Dermis microvascular lymphatic vessel endothelial cell (primary cell): ENCODE measurements at regions not wholly inside any gene's neighbourhood (a gene's known extent, or its start where the extent isn't known, plus 50 kb on each side); places are given as distances from the start of the nearest gene placed in this dataset.
A peak's percentile ranks its signal among the peaks of the same experiment; 100 is the strongest.

Experiments used
- DNase-seq, 2 donors: peaks; one replicate each; pipeline versions ENCODE4 v3.0.0 to v3.0.0-alpha.2; 2010; ENCODE audit warnings: low read depth in 2 of 2

DNA sequence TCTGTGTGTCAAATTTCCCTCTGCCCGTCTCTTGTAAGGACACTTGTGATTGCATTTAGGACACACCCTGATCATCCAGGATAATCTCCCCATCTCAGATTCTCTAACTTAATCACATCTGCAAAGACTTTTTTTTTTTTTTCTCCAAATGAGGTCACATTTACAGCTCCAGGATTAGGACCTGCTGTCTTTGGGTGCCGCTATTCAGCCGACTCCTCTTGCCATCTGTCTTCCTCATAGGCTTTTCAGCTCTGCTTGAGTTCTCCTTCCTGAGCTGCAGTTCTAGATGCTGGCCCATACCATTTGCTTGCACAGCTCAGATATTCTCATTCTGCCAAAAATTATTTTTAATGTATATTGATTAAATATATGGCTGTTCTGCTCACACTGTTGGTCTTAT, 94.3 kb upstream of the TLE3 start:
- DNase-seq, result no peak

DNA sequence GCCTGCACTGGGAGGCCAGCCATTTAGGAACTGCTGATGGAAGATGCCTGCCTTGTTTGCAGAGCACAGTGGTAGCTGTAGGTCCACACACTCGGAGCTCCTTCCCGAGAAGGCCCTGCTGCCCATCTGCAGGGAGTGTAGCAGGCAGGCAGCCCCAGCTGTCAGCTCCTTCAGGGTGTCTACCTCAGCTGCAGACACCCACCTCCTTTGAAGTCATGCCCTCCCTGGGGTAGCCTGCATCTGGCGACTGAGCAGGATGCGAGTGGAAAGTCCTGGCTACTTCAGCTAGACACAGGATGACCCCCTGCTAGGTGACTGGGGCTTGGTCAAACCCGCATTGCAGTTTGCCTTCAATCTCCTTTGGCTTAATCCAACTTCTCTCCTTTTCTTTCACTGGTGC, 93.2 kb upstream of the TLE3 start:
- DNase-seq, result no peak

DNA sequence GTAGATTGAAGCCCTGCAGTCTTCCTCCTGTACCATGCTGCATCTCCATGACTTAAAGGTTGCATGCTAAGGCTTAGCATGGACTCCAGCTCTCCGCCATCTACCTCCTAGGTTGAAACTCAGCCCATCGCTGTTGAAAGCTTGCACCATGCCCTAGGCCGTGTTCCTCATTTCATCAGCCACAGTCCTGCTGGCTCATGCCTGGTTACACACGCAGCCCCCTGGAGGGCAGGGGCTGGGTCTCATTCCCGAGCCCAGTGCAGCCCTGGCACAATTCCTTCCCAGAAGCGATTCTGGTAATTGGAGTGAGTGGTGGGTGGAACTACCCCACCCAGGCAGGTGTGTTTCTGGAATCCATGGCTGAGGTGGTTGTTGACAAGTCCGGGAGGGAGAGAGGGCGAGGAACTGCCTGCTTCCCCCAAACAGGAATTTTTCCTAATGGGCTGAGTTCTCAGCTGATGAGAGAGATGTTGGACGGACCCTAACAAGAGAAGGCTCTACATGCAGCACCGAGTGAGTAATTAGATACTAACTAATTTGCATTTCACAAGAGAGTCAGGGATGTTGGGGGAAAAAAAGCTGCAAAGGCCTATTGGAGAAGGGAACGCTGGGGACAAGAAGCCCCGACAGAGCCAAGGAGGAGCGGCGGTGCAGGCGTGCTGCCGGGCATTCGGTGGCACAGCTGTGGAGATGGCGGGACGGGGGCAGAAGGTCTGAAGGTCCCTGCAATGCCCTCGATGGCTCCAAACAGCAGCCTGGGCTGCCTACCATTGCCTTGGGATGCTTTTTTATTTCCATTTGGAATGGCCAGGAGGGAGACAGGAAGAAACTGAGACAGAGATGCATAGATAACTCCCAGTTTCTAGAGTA, 92.3 kb upstream of the TLE3 start:
- DNase-seq, result no peak

DNA sequence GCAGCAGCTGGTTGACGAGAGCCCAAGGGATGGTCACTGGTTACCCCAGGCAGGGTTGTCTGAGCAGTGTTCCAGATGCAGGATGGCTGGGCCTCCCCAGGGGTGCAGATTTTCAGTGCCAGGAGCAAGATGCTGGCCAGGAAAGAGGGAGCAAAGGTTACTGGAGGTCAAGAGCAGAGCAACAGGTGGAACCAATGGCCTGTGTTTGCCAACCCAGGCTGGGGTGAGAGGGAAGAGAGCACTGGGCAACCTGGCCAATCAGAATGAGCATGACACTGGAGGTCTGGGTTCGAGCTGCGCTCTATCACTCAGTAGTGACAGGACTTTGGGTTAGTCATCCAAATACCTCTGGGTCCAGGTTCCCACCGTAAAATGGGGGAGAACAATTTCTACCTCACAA, 90.6 kb upstream of the TLE3 start:
- no peak for DNase-seq

DNA sequence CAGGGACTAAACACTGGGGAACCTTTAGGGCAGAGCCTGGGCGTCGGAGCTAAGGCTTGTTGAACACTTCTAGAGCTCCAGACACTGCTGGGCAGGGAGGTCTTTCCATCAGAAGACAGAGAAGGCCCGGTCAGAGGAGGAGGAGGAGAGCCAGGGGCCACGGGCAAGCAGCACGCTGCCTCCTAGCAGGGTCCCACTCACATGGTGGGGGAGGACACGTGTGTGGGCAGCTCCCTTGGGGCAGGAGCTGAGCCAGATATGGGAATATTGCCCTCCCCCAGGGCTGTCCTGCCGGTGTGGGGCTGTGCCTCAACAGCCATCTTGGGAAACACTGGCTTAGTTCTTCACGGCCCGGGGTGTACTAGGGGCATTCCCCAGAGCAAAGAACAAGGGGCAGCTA, 89.6 kb upstream of the TLE3 start:
- DNase-seq, result no peak

DNA sequence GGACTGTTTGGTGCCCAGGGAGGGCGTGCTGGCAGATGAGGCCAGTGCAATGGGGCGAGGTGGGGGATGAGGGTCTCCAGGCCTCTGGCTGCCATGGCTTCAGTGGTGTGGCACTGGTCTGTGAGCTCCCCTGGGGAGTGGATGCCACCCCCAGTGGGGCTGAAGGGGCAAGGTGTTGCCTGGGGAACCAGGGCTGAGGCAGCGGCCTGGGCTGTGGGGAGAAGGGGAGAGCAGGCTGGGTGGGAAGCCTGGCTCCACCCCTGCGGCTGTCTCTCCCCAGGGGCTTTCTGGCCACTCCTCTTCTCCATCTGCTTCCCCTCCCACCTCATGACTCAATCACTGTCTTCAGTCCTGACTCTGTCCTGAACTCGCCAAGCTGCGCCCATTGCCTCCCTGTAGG, 88.4 kb upstream of the TLE3 start:
- DNase-seq, result no peak

DNA sequence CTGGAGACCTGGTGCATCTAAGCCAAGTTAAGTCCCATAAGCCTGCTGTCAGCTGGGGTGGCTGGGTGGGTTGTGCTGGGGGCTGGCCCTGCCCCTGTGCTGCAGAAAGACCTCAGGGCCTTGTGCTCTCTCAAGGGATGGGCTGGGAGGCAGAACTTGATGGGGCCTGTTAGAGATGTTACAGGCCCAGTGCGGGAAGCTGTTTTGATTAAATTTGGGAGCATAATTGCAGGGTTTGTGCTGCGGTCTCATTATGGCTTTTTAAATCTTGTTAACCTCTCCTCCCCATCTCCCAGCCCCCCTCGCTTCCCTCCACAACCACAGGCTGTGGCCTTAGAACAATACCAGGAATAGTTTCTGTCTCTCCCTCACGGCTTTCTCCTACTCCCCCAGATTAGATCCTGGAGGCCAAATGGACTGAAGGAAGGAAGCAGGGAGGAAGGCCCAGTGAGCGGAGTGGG, 87.6 kb upstream of the TLE3 start:
- DNase-seq, result no peak

DNA sequence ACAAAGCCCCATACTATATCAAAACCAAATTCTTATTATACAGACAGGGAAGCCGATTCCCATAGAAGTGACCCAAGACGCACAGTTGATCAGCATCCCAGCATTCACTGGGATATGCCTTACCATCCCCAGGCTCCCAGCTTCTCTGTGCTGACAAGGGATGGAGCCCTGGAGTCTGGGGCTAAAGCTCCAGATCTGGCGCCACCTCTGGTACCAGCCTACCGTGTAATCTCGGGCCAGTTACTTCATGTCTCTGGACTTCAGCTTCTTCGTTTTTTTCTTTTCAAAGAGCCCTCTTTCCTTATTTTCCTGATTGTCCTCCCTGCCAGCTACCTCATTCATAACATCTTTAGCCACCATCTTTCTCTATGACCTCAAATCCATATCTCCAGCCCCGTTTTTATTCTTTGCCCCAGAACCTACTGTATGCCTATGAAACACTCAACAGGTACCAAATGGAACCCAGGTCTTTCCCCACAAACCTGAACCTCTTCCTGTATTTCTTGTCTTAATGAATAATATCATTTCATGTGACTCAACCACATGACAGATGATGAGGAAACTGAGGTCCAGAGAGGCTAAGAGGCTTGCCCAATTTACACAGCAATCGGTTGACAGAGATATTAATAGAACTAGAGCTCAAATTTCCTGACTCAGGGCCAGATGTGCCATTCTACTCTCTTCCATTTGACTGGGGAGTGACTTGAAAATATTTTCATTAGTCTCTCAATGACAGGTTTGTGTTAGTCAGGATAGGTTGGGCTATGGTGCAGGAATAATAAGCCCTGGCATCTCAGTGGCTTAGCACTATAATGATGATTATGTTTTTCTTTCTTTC, 85.4 kb upstream of the TLE3 start:
- DNase-seq, result no peak

DNA sequence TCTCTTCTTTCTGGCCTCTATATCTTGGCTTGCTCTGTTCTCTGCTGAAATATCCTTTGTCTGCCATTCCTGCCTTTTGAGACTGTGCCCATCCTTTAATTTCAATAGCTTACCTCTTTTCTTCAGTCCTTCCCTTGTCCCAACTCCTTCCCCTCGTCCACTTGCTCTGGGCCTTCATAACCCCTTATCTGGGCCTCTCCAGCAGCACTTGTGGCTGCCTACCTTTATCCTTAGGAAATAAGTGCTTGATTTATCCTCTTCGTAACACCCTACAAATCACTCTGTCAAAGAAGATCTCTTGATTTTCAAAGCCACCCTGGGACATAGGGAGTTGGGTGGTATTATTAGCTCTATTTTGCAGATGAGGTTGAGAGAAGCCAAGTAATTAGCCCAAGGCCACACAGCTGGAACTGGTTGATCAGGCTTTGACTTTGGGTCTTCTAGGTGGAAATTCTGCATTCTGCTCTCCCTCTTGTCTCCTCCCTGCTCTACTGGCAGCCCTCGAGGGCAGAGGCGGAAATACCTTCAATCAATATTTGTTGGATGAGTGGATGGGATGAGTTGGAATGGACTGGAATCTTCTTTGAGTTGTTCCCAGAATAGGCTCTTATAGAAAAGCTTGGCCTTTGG, 84.0 kb upstream of the TLE3 start:
- no peak for DNase-seq

DNA sequence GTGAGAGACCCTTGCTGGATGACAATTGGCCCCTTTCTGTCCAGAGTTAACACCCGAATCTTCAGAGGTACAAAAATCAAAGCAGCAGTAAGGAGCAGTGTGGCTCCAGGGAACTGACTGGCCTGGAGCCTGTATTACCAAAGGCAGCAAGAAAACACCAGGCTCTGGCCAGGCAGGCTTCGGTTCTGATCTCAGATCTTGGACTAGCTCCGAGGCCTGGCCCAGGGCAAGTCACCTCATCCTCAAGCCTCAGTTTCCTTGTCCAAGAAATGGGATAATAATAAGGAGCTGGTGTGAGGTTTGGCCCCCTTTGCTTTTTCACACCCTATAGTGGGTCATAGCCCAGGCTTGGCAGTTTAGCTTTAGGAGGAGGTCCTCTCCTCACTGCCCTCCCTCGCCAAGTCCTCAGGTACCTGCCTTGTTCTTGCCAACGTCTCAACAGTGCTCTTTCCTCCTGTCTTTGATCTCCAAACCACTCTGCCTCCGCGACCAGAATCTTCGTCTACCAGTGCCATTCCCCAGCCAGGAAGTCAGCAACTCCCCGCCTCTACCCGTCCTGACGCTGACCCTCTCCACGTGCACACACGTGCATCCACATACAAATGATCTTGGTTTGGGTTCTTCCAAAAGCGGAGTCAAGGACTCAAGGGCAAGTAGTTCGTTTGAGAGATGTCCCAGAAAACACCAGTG, 82.6 kb upstream of the TLE3 start:
- DNase-seq, result no peak

DNA sequence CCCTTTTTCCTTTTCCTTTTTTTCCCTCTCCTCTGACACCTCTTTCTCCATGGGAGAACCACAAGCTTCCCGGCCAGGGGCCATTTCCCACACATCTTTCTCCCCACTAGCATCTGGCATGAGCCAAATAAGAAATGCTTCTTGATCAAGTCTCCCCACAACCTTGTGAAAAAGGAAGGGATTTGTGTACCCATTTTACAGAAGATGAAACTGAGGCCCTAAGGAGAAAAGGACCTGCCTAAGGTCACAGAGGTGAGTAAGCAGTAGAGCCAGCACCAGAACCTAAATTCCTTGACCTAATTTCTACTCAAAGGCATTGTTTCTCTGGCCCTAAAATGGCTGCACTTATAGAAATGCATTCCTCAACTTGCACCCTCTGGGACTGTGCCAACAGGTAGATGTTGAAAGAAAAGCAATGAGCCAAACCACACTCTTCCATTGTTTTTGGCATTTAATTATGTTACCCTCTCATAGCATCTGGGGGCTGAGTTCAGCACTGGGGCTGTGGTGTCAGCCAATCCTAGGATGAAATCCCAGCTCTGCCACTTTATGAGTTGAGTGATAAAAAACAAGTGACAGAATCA, 81.7 kb upstream of the TLE3 start:
- no peak for DNase-seq

DNA sequence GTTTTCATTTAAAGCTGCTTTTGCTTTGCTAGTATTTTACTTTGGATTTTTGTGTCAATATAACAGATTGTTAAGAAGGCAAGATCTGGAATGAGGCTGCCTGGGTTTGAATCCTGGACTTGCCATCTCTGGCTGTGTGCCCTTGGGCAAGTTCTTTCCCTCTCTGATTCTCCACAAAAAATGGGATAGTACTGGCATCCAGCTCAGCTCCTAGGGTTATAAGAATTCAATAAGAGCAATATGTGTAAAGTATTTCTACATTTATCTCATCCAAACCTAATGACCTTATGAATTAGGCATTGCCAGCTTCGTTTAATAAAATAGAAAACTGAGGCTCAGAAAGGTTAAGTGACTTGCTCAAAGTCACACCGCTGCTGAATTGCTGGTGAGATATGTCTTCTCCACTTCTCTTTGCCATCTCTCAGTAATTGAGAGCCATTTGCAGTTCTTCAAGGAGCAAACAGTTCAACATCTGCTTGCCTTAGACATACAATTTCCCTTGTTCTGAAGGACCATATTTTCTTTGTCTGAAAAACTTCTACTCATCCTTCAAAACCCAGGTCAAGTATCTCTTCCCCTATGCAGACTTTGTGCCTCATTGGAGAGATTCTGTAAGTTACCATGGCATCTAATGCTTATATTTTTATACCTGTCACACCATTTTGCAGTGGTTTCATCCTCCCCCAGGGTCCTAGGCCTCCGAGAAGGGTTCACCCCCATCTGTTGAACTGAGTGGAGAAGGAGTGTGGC, 80.8 kb upstream of the TLE3 start:
- no peak for DNase-seq

DNA sequence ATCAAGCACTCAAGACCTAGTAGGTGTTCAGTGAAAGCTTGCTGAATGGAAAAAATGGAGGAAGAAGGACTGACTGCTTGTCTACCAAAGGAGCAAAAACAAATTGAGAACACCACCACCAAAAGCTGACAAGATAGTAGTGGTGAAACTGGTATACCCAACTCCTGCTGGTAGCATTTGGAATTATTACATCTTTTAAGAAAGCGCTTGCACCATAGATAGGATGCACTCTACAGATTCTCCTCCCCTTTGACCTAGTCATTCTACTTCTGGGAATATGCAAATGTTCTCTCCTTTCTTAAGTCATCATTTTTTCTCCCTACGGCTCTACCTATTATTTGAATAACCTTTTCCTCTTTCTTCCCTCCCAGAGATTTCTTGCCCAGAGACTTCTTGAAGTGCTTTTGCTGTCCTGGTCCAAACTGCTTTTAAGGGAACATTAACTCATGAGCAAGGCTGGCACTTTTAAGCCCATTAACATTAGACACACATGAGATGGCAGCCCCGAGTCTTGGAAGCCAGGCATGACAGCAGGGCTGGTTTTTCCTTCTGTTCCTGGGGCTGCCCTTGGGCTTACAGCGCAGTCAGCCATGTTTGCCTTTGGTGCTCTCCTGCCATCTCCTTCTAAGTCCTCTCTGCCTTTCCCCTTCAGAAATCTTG, 75.0 kb upstream of the TLE3 start:
- no peak for DNase-seq

DNA sequence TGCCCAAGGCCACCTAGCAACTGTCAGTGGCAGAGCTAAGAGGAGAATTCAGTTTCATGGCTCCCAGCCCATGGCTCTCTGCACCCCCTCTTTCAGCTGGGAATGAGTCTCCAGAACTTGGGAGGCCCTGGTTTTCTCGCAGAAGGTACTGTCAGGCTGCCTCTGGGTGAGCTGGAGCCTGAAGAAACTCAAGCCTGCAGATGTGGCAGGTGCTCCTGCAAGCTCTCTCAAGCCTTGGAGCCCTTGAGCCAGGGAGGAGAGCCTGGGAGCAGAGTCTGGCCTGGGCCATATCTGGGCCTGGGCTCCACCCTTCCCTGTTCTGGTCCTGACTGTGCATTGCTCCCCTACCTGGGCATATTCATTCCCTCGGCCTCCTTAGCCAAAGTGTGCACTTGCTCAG, 74.4 kb upstream of the TLE3 start:
- DNase-seq, result no peak

DNA sequence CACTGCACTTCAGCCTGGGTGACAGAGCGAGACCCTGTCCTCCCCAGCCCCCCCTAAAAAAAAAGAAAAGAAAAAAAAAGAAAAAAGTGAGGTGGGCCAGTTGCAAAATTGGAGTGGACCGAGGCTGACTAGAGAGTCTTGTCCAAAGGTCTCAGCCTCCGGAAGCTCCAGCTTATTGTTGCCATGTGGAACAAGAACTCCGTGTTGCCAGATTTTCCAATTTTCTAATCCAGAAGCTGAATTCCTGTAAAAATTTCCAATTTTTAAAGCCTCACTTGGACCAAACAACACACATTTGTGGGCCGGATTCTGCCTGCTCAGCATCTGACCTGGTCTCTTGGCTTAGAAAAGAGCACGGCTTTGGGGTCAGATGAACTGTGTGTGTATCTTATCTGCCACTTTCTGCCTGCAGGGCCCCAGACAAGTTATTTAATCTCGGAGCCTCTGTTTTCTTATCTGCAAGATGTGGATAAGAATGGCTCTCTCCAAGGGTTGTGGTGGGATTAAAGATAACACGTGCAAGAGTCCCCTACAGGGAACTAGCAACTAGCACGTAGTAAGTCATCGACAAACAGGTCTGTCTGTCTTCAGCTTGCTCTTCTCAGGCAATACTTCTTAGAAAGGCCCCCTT, 73.7 kb upstream of the TLE3 start:
- no peak for DNase-seq

DNA sequence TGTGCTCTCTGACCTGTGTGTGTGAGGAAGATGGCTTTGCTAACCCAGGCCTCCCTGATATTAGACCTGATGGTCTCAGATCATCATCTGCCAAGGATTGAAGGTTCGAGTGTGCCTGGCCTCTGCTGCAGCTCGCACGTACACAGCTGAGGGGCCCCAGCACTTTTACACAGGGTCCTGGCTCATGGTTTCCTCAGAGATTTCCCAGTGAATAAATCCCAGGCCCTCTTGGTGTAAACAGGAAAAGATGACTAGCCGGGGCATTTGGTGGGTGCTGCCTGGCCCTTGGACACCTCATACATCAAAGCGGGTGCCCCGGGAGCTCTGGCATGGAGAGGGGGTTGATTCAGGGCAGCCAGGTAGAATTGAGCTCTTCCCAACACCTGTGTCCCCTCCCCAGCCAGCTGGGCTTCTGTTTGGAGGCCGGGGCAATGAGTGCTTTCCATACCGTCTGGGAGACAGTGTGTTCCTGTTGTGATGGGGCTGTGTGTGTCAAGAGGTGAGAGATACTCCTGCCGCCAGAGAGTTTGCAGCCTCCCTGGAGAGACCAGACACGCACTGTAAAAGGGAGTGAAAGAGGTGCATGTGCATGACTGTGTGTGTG, 72.5 kb upstream of the TLE3 start:
- peak in 1 of 2 donors; percentile 67 for DNase-seq

DNA sequence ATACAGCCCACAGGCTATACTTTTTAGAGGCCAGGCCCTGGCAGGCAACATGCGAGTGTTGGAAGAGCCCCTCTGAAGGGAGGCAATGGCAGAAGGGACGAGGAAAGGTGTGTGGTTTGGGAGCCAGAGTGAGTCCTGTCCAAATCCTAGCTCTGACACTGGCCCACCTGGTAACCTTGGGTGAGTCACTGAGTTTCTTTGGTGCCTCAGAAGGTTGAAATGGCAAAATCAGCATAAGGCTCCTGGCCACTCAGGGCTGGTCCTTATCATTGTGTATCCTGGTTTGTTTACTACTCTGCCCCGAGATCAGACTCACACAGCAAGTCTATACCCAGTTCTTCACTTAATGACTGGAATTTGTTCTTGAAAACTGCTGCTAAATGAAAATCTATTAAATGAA, 71.4 kb upstream of the TLE3 start:
- no peak for DNase-seq

DNA sequence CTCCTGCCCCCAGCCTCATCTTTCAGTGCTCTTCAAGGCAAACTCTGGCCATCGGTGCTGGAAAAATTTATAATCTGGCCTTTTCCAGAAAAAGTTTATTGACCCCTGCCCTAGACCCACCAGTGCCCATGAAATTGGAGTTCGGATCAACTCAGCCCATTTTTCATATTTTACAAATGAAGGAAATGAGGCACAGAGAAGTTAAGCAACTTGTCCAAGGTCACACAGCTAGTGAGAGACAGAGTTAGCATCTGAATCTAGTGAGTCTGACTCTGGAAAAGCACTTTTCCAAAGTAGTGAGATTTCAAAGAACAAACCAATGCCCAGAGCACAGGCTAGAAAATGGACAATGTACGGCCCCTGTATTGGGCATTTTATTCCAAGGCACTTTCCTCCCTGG, 69.4 kb upstream of the TLE3 start:
- DNase-seq, result no peak

DNA sequence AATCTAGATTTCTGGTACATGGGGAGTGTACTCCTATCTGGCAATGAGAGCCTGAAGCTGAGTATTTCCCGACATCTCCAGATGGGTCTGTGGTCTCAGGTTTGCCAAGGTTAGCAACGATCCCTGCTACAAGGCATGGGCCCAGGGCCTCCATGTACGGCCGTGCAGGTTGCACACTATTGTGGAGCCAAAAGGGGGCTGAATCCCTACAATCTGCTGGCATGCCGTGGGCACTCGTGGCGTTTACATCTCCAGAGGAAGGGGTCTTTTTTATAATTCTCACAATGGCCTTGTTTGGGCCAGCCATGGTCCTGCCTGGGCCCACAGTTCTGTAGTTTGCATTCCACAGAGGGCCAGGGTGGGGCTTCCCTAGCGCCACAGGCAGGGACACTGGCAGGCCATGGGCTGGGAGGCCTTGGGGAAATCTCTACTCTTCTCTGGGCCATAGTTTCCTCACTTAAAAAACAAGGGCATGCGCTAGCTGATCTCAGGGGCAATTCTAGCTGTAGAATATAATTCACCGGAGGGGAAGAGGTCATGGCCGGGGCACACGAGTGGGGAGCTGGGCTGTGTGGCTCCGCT, 68.9 kb upstream of the TLE3 start:
- DNase-seq, result no peak
